NCI-H1417 treated with DMSO at 0.1 percent for 48 hours (cell line): ENCODE measurements at regions not wholly inside any gene's neighbourhood (a gene's known extent, or its start where the extent isn't known, plus 50 kb on each side); places are given as distances from the start of the nearest gene placed in this dataset.

Source experiments
- DNase-seq: peaks from one replicate; lab custom pipeline; 2025; lab: John Stamatoyannopoulos, UW

- DNase-seq = no peak
Measured at GRCh38 chr6:48818052-48818412, 645.0 kb downstream of the MMUT start.

- no peak for DNase-seq
Measured at GRCh38 chr6:48817333-48818051, 645.6 kb downstream of the MMUT start.

DNA sequence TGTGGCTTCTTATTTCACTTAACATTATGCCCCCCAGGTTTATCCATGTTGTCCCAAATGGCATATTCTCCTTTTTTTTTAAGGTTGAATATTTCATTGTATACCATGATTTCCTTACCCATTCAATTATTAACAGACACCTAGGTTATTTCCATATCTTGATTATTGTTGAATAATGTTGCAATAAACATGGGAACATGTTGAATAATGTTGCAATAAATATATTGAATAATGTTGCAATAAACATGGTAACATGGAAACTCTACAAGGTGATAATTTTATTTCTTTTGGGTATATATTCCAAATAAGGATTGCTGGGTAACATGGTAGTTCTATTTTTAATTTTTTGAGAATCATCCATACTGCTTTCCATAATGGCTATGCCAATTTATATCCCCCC lies 648.1 kb downstream of the MMUT start:
- DNase-seq = no peak

- no peak for DNase-seq
Measured at GRCh38 chr6:48813836-48814235, 649.2 kb downstream of the MMUT start.

DNA sequence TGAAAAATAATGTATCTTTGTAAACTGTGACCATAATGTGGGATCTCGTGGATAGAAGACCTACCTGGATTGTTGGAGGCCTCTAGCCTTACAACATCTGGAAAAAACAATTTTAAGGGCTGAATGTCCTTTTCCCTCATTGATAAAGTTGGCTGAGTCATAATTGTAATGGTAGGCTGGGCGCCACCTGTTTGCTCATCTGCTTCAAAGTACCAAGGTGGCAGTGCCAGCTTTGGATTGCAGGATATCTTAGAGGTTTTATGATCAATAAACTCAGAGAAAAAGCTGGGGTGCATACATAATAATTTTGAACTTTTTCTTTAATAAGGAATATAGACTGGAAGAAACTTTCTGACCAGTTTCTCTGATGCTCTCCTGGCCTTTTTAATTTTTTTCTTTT lies 653.4 kb downstream of the MMUT start:
- DNase-seq = no peak

GRCh38 chr6:48809245-48809644 lies 653.8 kb downstream of the MMUT start:
- DNase-seq = no peak

GRCh38 chr6:48798296-48798695 lies 664.8 kb downstream of the MMUT start:
- no peak for DNase-seq

- DNase-seq = no peak
Measured at GRCh38 chr6:48782225-48782624, 671.2 kb upstream of the PTCHD4 start.

GRCh38 chr6:48777411-48777810 lies 666.4 kb upstream of the PTCHD4 start:
- DNase-seq = no peak

DNA sequence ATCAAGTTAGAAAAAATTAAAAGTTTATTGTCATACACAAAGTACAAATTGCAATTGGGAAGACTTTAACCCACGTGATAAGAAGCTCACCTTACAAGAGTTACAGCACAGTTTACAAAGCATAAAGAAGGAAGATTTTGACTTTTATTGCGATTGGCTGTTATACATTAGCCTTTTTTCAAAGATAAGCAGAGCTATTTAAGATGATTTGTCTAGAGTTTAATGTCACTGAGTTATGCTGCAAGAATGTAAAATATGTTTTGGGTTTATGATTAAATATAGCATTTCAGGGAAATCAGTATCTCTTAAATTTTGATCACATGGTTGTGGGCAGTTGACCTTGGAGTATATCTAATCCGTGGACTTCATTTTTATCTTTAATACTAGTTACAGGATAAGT lies 664.2 kb upstream of the PTCHD4 start:
- no peak for DNase-seq

GRCh38 chr6:48774276-48774675 lies 663.3 kb upstream of the PTCHD4 start:
- no peak for DNase-seq

DNA sequence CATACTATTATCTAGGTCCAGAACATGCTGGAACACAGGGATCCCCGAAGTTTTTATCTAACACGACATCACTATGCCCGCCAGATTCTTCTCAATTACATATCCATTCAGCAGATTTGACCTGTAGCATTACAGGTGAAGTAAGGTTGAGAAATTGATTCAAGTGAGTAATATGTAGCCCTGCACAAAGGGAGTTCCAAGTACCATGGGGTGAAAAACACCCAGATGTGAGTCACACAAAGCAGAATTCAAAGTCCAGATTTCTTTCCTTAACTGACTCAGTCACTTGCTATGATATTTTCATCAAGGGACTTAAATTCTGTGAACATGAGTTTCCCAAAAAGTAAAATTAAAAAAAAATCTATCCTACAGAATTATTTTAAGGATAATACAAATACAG lies 655.4 kb upstream of the PTCHD4 start:
- no peak for DNase-seq

- DNase-seq = peak; percentile 19
Measured at GRCh38 chr6:48765352-48765961, 654.5 kb upstream of the PTCHD4 start.

DNA sequence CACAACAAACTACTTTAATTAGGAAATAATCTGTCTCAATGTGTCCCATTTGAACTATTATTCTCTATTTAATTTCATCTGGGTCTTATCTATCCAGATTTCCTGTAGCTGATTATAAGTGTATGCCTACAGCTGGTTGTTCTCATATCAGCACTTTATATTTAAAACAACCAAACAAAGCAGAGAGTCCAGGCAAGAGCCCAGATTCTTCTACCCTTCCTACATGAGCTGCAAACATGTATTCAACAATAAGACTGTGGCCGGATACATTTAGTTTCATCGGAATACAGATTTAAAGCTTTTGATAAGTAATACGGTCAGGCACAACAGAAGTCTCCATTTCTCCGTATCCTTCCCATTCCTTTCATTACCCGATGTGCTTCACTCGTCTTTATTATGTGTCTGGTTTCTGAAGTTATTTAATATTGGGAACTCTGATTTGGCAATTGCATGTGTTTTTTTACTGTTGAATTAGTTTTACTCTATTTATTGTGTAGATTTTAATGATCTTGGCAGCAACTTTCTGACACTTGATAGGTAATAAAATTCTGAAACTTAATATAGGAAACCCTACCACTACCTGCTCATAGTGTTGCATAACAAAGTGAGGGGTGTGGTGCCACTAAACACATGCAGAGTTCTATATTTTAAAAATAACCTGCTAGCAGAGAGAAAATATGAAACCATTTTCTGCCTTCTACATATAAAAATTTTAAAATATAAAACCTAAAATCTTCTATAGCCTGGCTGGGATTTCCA lies 653.5 kb upstream of the PTCHD4 start:
- DNase-seq = no peak

DNA sequence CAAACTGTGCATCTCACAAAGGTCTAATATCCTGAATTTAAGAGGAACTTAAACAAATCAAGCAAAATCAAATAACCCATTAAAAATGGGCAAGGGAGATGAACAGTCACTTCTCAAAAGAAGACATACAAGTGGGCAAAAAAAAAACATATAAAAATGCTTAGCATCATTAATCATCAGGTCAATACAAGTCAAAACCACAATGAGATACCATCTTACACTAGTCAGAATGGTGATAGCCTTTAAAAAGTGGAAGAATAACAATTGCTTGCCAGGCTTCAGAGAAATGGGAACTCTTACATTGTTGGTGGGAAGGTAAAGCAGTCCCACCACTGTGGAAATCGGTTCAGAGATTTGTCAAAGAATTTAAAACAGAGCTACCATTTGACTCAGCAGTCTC lies 646.7 kb upstream of the PTCHD4 start:
- DNase-seq = no peak

DNA sequence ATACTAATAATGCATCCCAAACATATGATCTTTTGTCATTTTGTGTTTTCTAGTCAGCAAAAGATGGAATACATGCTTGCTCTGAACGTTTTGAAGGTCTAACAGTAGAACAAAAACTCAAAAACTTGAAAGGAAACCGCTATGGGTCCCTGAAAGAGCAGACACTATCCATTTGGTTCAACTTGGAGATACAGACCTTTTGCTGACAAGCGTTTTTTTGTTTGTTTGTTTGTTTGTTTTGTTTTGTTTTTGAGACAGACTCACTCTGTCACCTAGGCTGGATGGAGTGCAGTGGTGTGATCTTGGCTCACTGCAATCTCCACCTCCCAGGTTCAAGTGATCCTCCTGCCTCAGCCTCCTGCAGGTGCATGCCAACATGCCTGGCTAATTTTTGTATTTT lies 644.3 kb upstream of the PTCHD4 start:
- DNase-seq = no peak

- DNase-seq = no peak
Measured at GRCh38 chr6:48754641-48755040, 643.6 kb upstream of the PTCHD4 start.

GRCh38 chr6:48750861-48751260 lies 639.9 kb upstream of the PTCHD4 start:
- DNase-seq = no peak

DNA sequence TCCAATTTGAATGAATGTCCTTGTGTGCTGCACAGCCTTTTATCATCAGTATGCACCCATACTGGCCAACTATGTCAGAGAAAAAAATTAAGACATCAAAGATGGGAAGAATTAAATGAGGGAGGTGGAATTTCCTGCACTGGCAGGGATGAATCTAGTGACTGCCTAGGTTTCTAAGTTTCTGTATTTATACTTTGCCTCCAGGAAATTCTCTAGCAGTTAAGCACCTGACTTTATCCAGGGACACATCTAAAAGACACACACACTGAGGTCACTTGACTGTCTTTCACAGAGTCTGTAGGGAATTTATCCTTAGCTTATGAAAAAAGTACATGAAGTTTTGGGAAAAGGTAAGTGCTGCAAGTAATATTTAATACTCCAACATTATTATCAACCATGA lies 636.5 kb upstream of the PTCHD4 start:
- no peak for DNase-seq

- no peak for DNase-seq
Measured at GRCh38 chr6:48747040-48747439, 636.0 kb upstream of the PTCHD4 start.

- no peak for DNase-seq
Measured at GRCh38 chr6:48744948-48745347, 634.0 kb upstream of the PTCHD4 start.

- no peak for DNase-seq
Measured at GRCh38 chr6:48743738-48744137, 632.7 kb upstream of the PTCHD4 start.

GRCh38 chr6:48736501-48737206 lies 625.7 kb upstream of the PTCHD4 start:
- DNase-seq = no peak
